ENCODE measurements at regions not wholly inside any gene's neighbourhood (a gene's known extent, or its start where the extent isn't known, plus 50 kb on each side); places are given as distances from the start of the nearest gene placed in this dataset.
"Not testable (repeated sequence)": the region's sequence is repeated elsewhere in the genome, so short reads cannot be mapped to it uniquely, and the experiment has no call there.

GRCh38 chr3:23136054-23136453 lies 67.1 kb upstream of the UBE2E2 start:
- Histone ChIP-seq H3K4me1 (ENCODE audit: control insufficient read depth in 2 of 2, insufficient read depth in 2 of 2, low read length in 2 of 2) (no peaks in the 10 kb centered on the region), H3K27ac (ENCODE audit: low read depth in 2 of 2, low read length in 2 of 2) (no peak overlapping the region), H3K9ac (ENCODE audit: low read depth in 1 of 2, low read length in 2 of 2) (no peak overlapping the region), H3K27me3 (ENCODE audit: control insufficient read depth in 2 of 2, insufficient read depth in 2 of 2, low read length in 2 of 2) (no peaks in the 10 kb centered on the region), H3K9me3 (ENCODE audit: control insufficient read depth in 2 of 2, low read length in 2 of 2) (no peaks in the 10 kb centered on the region), H3K4me3 (ENCODE audit: low read length in 2 of 2) (no peak overlapping the region), H3K36me3 (ENCODE audit: control insufficient read depth in 2 of 2, insufficient read depth in 2 of 2, low read length in 2 of 2) (no peaks in the 10 kb centered on the region)

- not testable (repeated sequence) for H3K4me1 ChIP-seq (ENCODE audit: control insufficient read depth in 2 of 2, insufficient read depth in 2 of 2, low read length in 2 of 2)
These were observed 59.1 kb upstream of the UBE2E2 start for GRCh38 chr3:23144051-23144450.

DNA sequence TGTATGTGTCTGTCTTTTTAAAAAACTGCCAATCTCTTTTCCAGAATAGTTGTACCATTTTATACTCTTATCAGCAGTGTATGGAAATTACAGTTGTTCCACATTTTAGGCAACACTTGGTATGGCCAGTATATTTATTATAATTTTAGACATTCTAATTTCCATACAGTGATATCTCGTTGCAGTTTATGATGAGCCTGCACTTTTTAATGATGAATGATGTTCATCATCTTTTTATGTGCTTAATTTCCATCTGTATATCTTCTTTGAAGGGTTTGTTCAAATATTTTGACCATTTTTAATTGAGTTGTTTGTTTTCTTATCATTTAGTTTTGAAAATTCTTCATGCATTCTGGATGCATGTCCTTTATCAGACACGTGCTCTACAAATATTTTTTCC lies 57.0 kb upstream of the UBE2E2 start:
- Histone ChIP-seq H3K9me3 (ENCODE audit: control insufficient read depth in 2 of 2, low read length in 2 of 2) (no peaks in the 10 kb centered on the region), H3K36me3 (ENCODE audit: control insufficient read depth in 2 of 2, insufficient read depth in 2 of 2, low read length in 2 of 2) (no peaks in the 10 kb centered on the region), H3K4me1 (ENCODE audit: control insufficient read depth in 2 of 2, insufficient read depth in 2 of 2, low read length in 2 of 2) (no peaks in the 10 kb centered on the region), H3K27me3 (ENCODE audit: control insufficient read depth in 2 of 2, insufficient read depth in 2 of 2, low read length in 2 of 2) (no peaks in the 10 kb centered on the region), H3K27ac (ENCODE audit: low read depth in 2 of 2, low read length in 2 of 2) (no peak overlapping the region), H3K4me3 (ENCODE audit: low read length in 2 of 2) (no peak overlapping the region), H3K9ac (ENCODE audit: low read depth in 1 of 2, low read length in 2 of 2) (no peak overlapping the region)

More at GRCh38 chr3:23144051-23144450, 59.1 kb upstream of the UBE2E2 start:
- H3K4me3 ChIP-seq (ENCODE audit: low read length in 2 of 2); H3K36me3 ChIP-seq (ENCODE audit: control insufficient read depth in 2 of 2, insufficient read depth in 2 of 2, low read length in 2 of 2); H3K27me3 ChIP-seq (ENCODE audit: control insufficient read depth in 2 of 2, insufficient read depth in 2 of 2, low read length in 2 of 2); H3K9me3 ChIP-seq (ENCODE audit: control insufficient read depth in 2 of 2, low read length in 2 of 2); H3K9ac ChIP-seq (ENCODE audit: low read depth in 1 of 2, low read length in 2 of 2); H3K27ac ChIP-seq (ENCODE audit: low read depth in 2 of 2, low read length in 2 of 2): not testable (repeated sequence)

- no peaks in the 10 kb centered on the region for H3K27me3 ChIP-seq (ENCODE audit: control insufficient read depth in 2 of 2, insufficient read depth in 2 of 2, low read length in 2 of 2)
- no peaks in the 10 kb centered on the region for H3K9me3 ChIP-seq (ENCODE audit: control insufficient read depth in 2 of 2, low read length in 2 of 2)
- no peak overlapping the region for H3K27ac ChIP-seq (ENCODE audit: low read depth in 2 of 2, low read length in 2 of 2)
These were observed 50.1 kb upstream of the UBE2E2 start for GRCh38 chr3:23152989-23153388.

More at GRCh38 chr3:23152989-23153388, 50.1 kb upstream of the UBE2E2 start:
- H3K4me1 ChIP-seq (ENCODE audit: control insufficient read depth in 2 of 2, insufficient read depth in 2 of 2, low read length in 2 of 2): no peaks in the 10 kb centered on the region
- no peak overlapping the region for H3K9ac ChIP-seq (ENCODE audit: low read depth in 1 of 2, low read length in 2 of 2)
- no peak overlapping the region for H3K4me3 ChIP-seq (ENCODE audit: low read length in 2 of 2)
- H3K36me3 ChIP-seq (ENCODE audit: control insufficient read depth in 2 of 2, insufficient read depth in 2 of 2, low read length in 2 of 2): no peaks in the 10 kb centered on the region

All from mucosa of rectum (tissue), 2 donors.